SJCRH30 (cell line): ENCODE measurements at regions not wholly inside any gene's neighbourhood (a gene's known extent, or its start where the extent isn't known, plus 50 kb on each side); places are given as distances from the start of the nearest gene placed in this dataset.
A peak's percentile ranks its signal among the peaks of the same experiment; 100 is the strongest.
"Not testable (repeated sequence)": the region's sequence is repeated elsewhere in the genome, so short reads cannot be mapped to it uniquely, and the experiment has no call there.

Source experiments
- DNase-seq, 2 experiments: peaks; one replicate each; pipeline ENCODE4 v3.0.0-alpha.2; 2015 to 2020
- H3K27ac ChIP-seq: fragments of 250-450 bp; sonication (Bioruptor Pico); 2 replicates; pipeline ENCODE4 v1.5.1; 2020; ENCODE audit warnings: mild to moderate bottlenecking, moderate library complexity
- H3K27me3 ChIP-seq: fragments of 250-450 bp; sonication (Bioruptor Pico); 2 replicates; pipeline ENCODE4 v1.5.1; 2020; ENCODE audit warnings: mild to moderate bottlenecking, moderate library complexity
- H3K36me3 ChIP-seq: fragments of 250-450 bp; sonication (Bioruptor Pico); 2 replicates; pipeline ENCODE4 v1.5.1; 2020; ENCODE audit warnings: mild to moderate bottlenecking, moderate library complexity
- H3K4me1 ChIP-seq: fragments of 250-450 bp; sonication (Bioruptor Pico); 2 replicates; pipeline ENCODE4 v1.5.1; 2020; ENCODE audit warnings: mild to moderate bottlenecking, moderate library complexity
- H3K4me3 ChIP-seq: fragments of 250-450 bp; sonication (Bioruptor Pico); 2 replicates; pipeline ENCODE4 v1.5.1; 2020; ENCODE audit warnings: mild to moderate bottlenecking, moderate library complexity
- H3K9me3 ChIP-seq: fragments of 250-450 bp; sonication (Bioruptor Pico); replicated peaks from 2 replicates; pipeline ENCODE4 v1.5.1; 2020; ENCODE audit warnings: mild to moderate bottlenecking, moderate library complexity

DNA sequence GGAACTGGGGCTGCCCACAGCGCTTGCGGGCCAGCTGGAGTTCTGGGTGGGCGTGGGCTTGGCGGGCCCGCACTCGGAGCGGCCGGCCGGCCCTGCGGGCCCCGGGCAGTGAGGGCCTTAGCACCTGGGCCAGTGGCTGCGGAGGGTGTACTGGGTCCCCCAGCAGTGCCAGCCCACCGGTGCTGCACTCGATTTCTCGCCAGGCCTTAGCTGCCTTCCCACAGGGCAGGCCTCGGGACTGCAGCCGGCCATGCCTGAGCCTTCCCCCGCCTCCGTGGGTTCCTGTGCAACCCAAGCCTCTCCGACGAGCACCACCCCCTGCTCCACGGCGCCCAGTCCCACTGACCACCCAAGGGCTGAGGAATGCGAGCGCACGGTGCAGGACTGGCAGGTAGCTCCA, 232.5 kb downstream of the FAM181B start:
- not testable (repeated sequence) for DNase-seq, H3K27me3 ChIP-seq, H3K4me3 ChIP-seq, H3K9me3 ChIP-seq, H3K36me3 ChIP-seq, H3K4me1 ChIP-seq, H3K27ac ChIP-seq

DNA sequence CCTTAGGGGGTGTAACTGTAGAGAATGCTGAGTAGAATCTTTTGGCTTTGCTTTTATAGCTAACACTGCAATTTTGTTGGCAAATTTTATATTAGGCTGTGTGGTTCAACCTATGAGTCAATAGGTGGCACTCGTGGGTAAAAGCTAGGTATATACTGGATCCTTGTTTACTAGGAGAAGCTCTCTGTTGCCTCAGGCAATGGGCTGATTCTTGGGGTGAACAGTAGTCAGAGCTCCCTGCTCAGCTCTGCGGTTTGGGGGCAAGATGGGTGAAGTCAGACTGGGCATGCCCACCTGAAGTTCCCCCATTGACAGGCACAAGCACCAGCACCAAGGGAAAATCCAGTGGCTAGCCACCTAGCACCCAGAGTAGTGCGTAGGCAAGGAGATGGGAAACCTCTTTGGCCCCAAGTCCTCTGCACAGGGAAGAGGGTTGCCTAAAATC, 238.7 kb downstream of the FAM181B start:
- Histone ChIP-seq H3K4me1 (no peaks in the 10 kb centered on the region), H3K27me3 (no peaks in the 10 kb centered on the region), H3K9me3 (no peaks in the 10 kb centered on the region), H3K4me3 (no peak overlapping the region), H3K36me3 (no peaks in the 10 kb centered on the region), H3K27ac (no peak overlapping the region)
- peak; percentile 47 to 76 for DNase-seq

DNA sequence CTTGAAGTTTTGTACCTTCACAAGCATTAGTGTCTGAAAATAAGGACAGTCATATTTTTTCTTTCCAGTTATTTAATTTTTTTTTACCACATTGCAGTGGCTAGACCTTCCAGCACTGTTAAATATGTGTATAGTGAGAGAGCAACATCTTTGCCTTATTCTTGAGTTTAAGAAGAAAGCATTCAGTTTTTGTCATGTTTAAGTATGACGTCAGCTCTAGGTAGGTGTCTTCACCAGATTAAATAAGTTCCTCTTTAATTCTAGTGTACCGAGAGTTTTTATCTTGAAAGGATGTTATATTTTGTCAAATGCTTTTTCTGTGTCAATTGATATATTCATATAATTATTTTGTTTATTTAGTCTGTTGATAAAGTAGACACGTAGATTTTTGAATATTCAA, 258.8 kb downstream of the FAM181B start:
- Histone ChIP-seq H3K4me3 (no peak overlapping the region), H3K27ac (no peak overlapping the region), H3K27me3 (0 out of 2 replicates have a peak, but pooled peaks cover 4% of the 10 kb centered on the region), H3K9me3 (no peaks in the 10 kb centered on the region), H3K4me1 (no peaks in the 10 kb centered on the region), H3K36me3 (no peaks in the 10 kb centered on the region)
- no peak for DNase-seq

DNA sequence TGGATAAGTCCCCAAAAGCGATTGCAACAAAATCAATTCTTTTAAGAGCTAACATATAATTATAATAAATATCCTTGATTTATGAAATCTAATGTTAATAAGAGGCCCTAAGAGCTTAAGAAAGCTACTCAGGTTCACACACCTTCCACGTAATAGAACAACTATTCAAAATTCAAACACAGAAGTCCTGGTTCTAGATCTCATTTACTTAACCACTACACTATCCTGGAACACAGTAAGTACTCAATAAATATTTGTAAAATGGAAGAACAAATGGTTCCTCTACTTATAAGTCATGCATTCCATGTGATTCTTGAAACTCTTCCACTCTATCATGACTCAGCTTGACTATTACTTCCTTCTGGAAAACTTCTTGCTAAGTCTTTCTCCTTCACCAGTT, 268.2 kb downstream of the FAM181B start:
- no peak for DNase-seq
- Histone ChIP-seq H3K9me3 (no peaks in the 10 kb centered on the region), H3K27ac (no peak overlapping the region), H3K4me3 (no peak overlapping the region), H3K27me3 (no peaks in the 10 kb centered on the region), H3K36me3 (no peaks in the 10 kb centered on the region), H3K4me1 (no peaks in the 10 kb centered on the region)

DNA sequence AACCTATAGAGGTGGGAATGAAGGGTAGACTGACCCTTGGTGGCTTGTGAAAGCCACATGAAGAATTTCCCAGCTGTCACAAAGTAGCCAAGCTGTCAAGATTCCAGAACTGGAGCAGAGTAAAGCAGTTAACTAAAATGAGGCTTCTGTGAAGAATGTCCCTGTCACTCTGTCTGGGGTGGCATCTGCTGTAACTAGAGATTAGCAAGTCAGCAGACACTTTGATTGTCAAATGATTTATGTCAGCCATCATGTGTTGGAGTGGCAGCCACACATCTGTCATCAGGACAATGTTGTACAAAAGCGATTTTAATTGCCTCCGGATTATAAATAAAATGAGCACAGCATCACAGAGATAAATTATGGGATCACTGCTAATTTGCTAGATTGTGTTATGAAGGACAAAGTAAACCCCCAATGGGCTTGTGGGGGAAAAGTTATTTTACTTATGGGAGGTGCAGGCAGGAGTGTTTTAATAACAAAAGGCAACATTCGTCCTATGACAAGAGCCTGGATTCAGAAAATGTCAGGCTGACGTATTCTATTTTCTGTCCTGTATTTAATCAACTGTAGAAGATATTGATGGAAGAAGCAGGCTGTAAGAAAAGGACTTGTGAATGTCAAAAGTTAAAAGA, 270.9 kb downstream of the FAM181B start:
- H3K27ac ChIP-seq, result no peak overlapping the region
- no peak for DNase-seq

DNA sequence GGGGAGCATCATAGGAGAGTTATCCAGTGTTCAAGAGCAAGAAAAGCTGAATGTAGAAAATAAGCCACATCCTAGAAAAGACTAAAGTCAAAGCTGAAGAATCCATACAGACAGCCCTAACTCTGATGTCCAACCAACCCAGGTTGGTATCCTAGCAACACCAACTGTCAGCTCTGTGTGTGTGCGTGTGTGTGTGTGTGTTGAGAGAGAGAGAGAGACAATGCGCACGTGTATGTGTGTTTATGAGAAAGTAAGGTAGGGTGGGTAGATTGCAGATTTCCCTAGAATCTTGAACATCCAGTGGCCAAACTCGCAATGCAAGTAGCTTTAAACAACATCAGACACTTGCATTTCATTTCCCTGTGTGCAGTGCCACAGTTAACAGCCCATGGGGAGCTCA, 274.9 kb downstream of the FAM181B start:
- no peaks in the 10 kb centered on the region for H3K9me3 ChIP-seq
- no peaks in the 10 kb centered on the region for H3K27me3 ChIP-seq
- H3K4me3 ChIP-seq, result no peak overlapping the region
- H3K4me1 ChIP-seq, result no peaks in the 10 kb centered on the region
- H3K27ac ChIP-seq, result no peak overlapping the region
- no peak for DNase-seq
- no peaks in the 10 kb centered on the region for H3K36me3 ChIP-seq

More for the DNA sequence above, 270.9 kb downstream of the FAM181B start:
- Histone ChIP-seq H3K4me1 (no peaks in the 10 kb centered on the region), H3K36me3 (no peaks in the 10 kb centered on the region), H3K27me3 (no peaks in the 10 kb centered on the region), H3K4me3 (no peak overlapping the region), H3K9me3 (no peaks in the 10 kb centered on the region)

DNA sequence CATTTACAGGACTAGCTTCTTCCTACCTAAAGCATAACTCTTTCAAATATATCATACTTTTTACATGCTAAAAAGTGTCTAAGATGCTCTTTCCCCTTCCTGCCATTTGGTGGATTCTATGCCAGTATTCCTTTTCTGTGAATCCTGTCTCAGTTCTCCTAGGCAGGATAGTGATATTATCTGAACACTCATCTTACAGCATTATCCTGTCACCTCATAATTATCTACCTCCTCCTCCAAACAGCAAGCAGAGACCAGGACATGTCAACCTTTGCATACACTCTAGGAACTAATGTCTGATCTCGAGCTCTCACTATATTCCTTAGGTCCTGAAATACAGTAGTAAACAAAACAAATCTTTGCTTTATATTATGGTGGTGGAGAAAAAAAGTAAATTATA, 275.5 kb downstream of the FAM181B start:
- H3K36me3 ChIP-seq, result no peaks in the 10 kb centered on the region
- H3K27me3 ChIP-seq, result no peaks in the 10 kb centered on the region
- DNase-seq, result no peak
- H3K9me3 ChIP-seq, result no peaks in the 10 kb centered on the region
- H3K27ac ChIP-seq, result no peak overlapping the region
- no peaks in the 10 kb centered on the region for H3K4me1 ChIP-seq
- H3K4me3 ChIP-seq, result no peak overlapping the region

DNA sequence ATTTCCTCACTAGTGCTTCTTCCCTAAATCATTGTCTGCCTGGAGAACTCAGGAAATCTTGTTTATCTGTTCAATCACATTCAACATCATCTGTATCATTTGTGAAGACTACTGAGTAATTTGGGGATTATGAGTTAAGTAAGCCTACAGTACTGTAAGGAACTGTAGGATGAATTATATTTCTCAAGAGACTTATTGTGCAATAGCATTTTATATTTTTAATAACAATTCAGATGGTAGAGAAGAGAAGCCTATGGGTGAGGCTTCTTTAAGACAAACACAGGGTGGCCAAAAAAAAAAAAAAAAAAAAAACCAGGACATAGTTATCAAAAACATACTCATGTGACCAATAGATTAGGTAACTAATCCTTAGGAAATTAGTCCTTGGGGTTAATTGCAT, 282.7 kb downstream of the FAM181B start:
- H3K27ac ChIP-seq, result no peak overlapping the region
- DNase-seq, result no peak
- H3K27me3 ChIP-seq, result peaks cover 8% of the 10 kb centered on the region; the same call in 1 of the 2 replicates
- no peak overlapping the region for H3K4me3 ChIP-seq
- H3K4me1 ChIP-seq, result no peaks in the 10 kb centered on the region
- no peaks in the 10 kb centered on the region for H3K36me3 ChIP-seq
- no peaks in the 10 kb centered on the region for H3K9me3 ChIP-seq

DNA sequence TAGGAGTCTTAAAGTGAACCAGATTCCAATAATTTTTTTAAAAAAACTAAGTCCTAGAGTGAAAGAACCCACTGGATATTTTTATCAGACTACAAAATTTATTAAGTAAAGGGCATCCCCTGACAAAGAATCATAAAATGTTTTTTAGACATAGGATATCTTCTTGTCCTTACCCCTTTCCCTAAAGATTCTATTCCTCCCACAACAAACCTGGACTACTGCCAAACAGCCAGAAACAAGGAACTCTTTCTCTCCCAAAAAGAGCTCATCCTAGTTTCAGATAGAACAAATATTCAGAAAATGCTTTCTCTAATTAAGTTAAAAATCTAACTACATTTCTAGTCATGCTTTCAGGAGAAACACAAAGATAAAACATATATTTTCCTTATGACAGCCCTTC, 327.1 kb downstream of the FAM181B start:
- Histone ChIP-seq H3K4me3 (no peak overlapping the region), H3K27ac (no peak overlapping the region), H3K9me3 (no peaks in the 10 kb centered on the region; the same call in none of the 2 replicates), H3K36me3 (no peaks in the 10 kb centered on the region), H3K4me1 (no peaks in the 10 kb centered on the region), H3K27me3 (no peaks in the 10 kb centered on the region)
- peak in 1 of 2 experiments; percentile 6 for DNase-seq

DNA sequence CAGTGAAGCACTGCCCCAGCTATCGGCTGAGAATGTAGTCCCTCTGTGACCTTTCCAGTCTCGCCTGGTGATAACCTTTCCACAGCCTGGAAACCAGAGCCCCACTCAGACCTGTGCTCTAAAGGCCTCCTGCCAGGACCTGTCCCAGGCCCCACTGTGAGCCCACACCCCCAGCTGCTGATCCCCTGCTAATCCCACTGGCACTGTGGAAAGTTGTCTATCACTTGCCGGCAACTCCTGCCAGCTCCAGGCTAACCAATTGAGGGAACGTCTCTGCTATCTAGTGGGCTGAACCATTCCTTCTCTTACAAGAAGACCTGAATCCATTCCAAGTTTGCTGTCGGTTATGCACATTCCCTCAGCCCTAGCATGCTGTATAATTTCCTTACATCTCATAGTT, 328.2 kb downstream of the FAM181B start:
- DNase-seq, result no peak
- H3K4me1 ChIP-seq, result no peaks in the 10 kb centered on the region
- H3K27ac ChIP-seq, result no peak overlapping the region
- no peak overlapping the region for H3K4me3 ChIP-seq
- H3K9me3 ChIP-seq, result no peaks in the 10 kb centered on the region; the same call in none of the 2 replicates
- no peaks in the 10 kb centered on the region for H3K27me3 ChIP-seq
- no peaks in the 10 kb centered on the region for H3K36me3 ChIP-seq

DNA sequence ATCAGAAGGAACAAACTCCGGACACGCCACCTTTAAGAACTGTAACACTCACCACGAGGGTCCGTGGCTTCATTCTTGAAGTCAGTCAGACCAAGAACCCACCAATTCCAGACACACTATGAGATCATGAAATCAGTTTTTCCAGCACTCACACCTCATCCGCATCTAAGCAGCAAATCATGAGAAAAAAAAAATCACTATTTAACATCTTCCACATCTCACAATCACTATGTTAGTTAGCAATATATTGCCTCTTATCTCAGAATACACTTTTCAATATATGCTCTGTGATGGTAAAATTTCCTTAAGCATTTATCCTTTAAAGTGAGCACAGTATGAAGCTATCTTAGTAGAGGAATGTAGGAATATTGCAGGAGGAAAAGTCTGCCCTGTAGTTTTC, 328.7 kb downstream of the FAM181B start:
- no peaks in the 10 kb centered on the region for H3K4me1 ChIP-seq
- no peak for DNase-seq
- no peak overlapping the region for H3K27ac ChIP-seq
- no peak overlapping the region for H3K4me3 ChIP-seq
- H3K36me3 ChIP-seq, result no peaks in the 10 kb centered on the region
- H3K9me3 ChIP-seq, result no peaks in the 10 kb centered on the region; the same call in none of the 2 replicates
- no peaks in the 10 kb centered on the region for H3K27me3 ChIP-seq

DNA sequence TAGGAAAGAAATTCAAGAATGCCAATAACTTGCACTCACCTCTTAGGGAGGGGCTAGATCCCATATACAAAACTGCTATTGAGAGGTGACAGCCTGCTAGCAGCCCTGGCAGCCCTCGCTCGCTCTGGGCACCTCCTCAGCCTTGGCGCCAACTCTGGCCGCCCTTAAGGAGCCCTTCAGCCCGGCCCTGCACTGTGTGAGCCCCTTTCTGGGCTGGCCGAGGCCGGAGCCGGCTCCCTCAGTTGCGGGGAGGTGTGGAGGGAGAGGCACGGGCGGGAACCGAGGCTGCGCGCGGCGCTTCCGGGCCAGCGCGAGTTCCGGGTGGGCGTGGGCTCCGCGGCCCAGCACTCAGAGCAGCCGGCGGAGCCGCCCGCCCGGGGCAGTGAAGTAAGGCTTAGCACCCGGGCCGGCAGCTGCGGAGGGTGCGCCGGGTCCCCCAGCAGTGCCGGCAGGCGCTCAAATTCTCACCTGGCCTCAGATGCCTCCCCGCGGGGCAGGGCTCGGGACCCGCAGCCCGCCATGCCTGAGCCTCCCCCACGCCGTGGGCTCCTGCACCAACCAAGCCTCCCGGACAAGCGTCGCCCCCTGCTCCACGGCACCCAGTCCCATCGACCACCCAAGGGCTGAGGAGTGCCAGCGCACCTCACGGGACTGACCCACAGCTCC, 329.9 kb downstream of the FAM181B start:
- no peaks in the 10 kb centered on the region for H3K4me1 ChIP-seq
- no peak for DNase-seq
- no peaks in the 10 kb centered on the region for H3K36me3 ChIP-seq
- no peaks in the 10 kb centered on the region; the same call in none of the 2 replicates for H3K9me3 ChIP-seq
- H3K4me3 ChIP-seq, result no peak overlapping the region
- H3K27ac ChIP-seq, result no peak overlapping the region
- H3K27me3 ChIP-seq, result no peaks in the 10 kb centered on the region

DNA sequence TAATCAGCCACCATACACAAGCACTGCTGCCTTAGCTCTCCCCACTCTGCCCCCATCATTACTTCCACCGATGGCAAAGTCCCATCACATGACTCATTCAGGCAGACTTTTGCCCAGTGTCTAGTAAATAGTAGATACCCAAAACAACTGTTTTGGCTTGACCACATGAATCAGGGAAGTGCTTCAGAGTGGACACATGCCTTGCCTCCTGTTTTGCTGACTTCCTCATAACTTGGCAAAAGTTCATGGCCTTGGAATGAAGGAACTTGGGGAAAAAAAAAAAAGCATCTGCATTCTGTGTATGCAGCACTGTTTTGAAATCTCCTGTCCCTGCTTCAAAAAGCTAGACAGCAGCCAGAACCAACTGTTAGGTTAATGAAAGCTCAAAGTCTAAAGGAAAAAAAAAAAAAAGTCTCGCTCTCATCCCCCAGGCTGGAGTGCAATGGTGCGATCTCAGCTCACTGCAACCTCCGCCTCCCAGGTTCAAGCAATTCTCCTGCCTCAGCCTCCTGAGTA, 335.3 kb downstream of the FAM181B start:
- Histone ChIP-seq H3K4me3 (no peak overlapping the region), H3K27ac (no peak overlapping the region), H3K27me3 (no peaks in the 10 kb centered on the region; the same call in 1 of the 2 replicates), H3K9me3 (no peaks in the 10 kb centered on the region), H3K36me3 (no peaks in the 10 kb centered on the region), H3K4me1 (no peaks in the 10 kb centered on the region)
- no peak for DNase-seq

DNA sequence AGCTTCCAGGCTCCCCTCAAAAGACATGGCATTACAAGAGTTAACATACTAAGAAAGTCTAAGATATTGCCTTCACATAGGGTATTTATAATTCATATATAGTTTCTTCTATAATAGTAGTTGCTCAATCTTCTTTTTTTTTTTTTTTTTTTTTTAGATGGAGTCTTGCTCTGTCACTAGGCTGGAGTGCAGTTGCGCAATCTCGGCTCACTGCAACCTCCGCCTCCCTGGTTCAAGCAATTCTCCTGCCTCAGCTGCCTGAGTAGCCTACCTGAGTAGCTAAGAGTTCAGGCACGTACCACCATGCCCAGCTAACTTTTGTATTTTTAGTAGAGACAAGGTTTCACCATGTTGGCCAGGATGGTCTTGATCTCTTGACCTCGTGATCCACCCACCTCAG, 337.0 kb downstream of the FAM181B start:
- H3K4me1 ChIP-seq, H3K4me3 ChIP-seq, H3K27ac ChIP-seq, H3K9me3 ChIP-seq, H3K36me3 ChIP-seq, DNase-seq, H3K27me3 ChIP-seq: not testable (repeated sequence)

DNA sequence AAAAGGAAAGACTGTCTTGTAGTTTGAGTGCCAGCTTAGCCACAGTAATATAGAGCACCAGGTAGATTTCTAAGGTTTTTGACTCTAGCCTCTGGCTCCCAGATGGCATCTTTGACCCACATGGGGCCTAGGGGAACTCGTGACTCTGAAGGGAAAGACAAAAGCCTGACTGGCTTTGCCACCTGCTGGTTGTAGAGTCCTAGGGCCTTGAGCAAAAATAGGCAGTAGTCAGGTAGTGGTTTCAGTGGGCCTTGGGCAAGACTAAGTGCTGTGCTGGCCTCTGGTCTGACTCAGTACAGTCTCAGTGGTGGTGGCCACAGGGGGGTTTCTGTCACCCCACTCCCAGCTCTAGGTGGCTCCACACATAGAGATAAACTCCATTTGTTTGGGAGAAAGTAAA, 349.4 kb downstream of the FAM181B start:
- no peak for DNase-seq
- no peaks in the 10 kb centered on the region for H3K27me3 ChIP-seq
- no peaks in the 10 kb centered on the region for H3K36me3 ChIP-seq
- no peaks in the 10 kb centered on the region for H3K4me1 ChIP-seq
- H3K9me3 ChIP-seq, result no peaks in the 10 kb centered on the region
- no peak overlapping the region for H3K4me3 ChIP-seq
- no peak overlapping the region for H3K27ac ChIP-seq
